ENCODE measurements at regions not wholly inside any gene's neighbourhood (a gene's known extent, or its start where the extent isn't known, plus 50 kb on each side); places are given as distances from the start of the nearest gene placed in this dataset.

- Histone ChIP-seq H3K36me3 (ENCODE audit: control insufficient read depth in 3 of 3, insufficient read depth in 3 of 3, low read length in 3 of 3) (peaks cover 0 to 14% (median 14%) of the 10 kb centered on the region in 3 donors), H3K27ac (ENCODE audit: low read depth, low read length) (no peak overlapping the region), H3K4me3 (ENCODE audit: low read length in 3 of 3) (no peak overlapping the region), H3K4me1 (ENCODE audit: control insufficient read depth in 3 of 3, insufficient read depth in 3 of 3, low read length in 3 of 3) (peaks cover 14 to 29% (median 17%) of the 10 kb centered on the region in 3 donors), H3K9me3 (ENCODE audit: control insufficient read depth in 3 of 3, low read length in 3 of 3) (no peaks in the 10 kb centered on the region), H3K9ac (ENCODE audit: low read depth in 1 of 3, low read length in 3 of 3) (no peak overlapping the region), H3K27me3 (ENCODE audit: control insufficient read depth in 3 of 3, insufficient read depth in 3 of 3, low read length in 3 of 3) (no peaks in the 10 kb centered on the region)
Observed at GRCh38 chr7:130949550-130949949, 215.5 kb upstream of the KLF14 start.

- Histone ChIP-seq H3K4me1 (ENCODE audit: control insufficient read depth in 3 of 3, insufficient read depth in 3 of 3, low read length in 3 of 3) (peaks cover 9 to 25% (median 12%) of the 10 kb centered on the region in 3 donors), H3K36me3 (ENCODE audit: control insufficient read depth in 3 of 3, insufficient read depth in 3 of 3, low read length in 3 of 3) (peaks cover 0 to 14% (median 14%) of the 10 kb centered on the region in 3 donors), H3K9me3 (ENCODE audit: control insufficient read depth in 3 of 3, low read length in 3 of 3) (no peaks in the 10 kb centered on the region), H3K4me3 (ENCODE audit: low read length in 3 of 3) (no peak overlapping the region), H3K27ac (ENCODE audit: low read depth, low read length) (no peak overlapping the region), H3K27me3 (ENCODE audit: control insufficient read depth in 3 of 3, insufficient read depth in 3 of 3, low read length in 3 of 3) (no peaks in the 10 kb centered on the region), H3K9ac (ENCODE audit: low read depth in 1 of 3, low read length in 3 of 3) (no peak overlapping the region)
Observed at GRCh38 chr7:130950054-130950453, 216.0 kb upstream of the KLF14 start.

GRCh38 chr7:130950741-130951140 lies 216.7 kb upstream of the KLF14 start:
- Histone ChIP-seq H3K27me3 (ENCODE audit: control insufficient read depth in 3 of 3, insufficient read depth in 3 of 3, low read length in 3 of 3) (no peaks in the 10 kb centered on the region), H3K36me3 (ENCODE audit: control insufficient read depth in 3 of 3, insufficient read depth in 3 of 3, low read length in 3 of 3) (peaks cover 0 to 14% (median 10%) of the 10 kb centered on the region in 3 donors), H3K27ac (ENCODE audit: low read depth, low read length) (no peak overlapping the region), H3K4me3 (ENCODE audit: low read length in 3 of 3) (no peak overlapping the region), H3K4me1 (ENCODE audit: control insufficient read depth in 3 of 3, insufficient read depth in 3 of 3, low read length in 3 of 3) (peaks cover 5 to 18% (median 5%) of the 10 kb centered on the region in 3 donors), H3K9ac (ENCODE audit: low read depth in 1 of 3, low read length in 3 of 3) (no peak overlapping the region), H3K9me3 (ENCODE audit: control insufficient read depth in 3 of 3, low read length in 3 of 3) (no peaks in the 10 kb centered on the region)

GRCh38 chr7:130951303-130951975 lies 217.4 kb upstream of the KLF14 start:
- H3K9ac ChIP-seq (ENCODE audit: low read depth in 1 of 3, low read length in 3 of 3): no peak overlapping the region
- peaks cover 0 to 14% (median 10%) of the 10 kb centered on the region in 3 donors for H3K36me3 ChIP-seq (ENCODE audit: control insufficient read depth in 3 of 3, insufficient read depth in 3 of 3, low read length in 3 of 3)
- H3K9me3 ChIP-seq (ENCODE audit: control insufficient read depth in 3 of 3, low read length in 3 of 3): no peaks in the 10 kb centered on the region
- no peak overlapping the region for H3K4me3 ChIP-seq (ENCODE audit: low read length in 3 of 3)
- no peaks in the 10 kb centered on the region for H3K27me3 ChIP-seq (ENCODE audit: control insufficient read depth in 3 of 3, insufficient read depth in 3 of 3, low read length in 3 of 3)
- no peak overlapping the region for H3K27ac ChIP-seq (ENCODE audit: low read depth, low read length)
- H3K4me1 ChIP-seq (ENCODE audit: control insufficient read depth in 3 of 3, insufficient read depth in 3 of 3, low read length in 3 of 3): peaks cover 2 to 15% (median 2%) of the 10 kb centered on the region in 3 donors

- Histone ChIP-seq H3K27me3 (ENCODE audit: control insufficient read depth in 3 of 3, insufficient read depth in 3 of 3, low read length in 3 of 3) (no peaks in the 10 kb centered on the region), H3K36me3 (ENCODE audit: control insufficient read depth in 3 of 3, insufficient read depth in 3 of 3, low read length in 3 of 3) (peaks cover 0 to 14% (median 13%) of the 10 kb centered on the region in 3 donors), H3K4me1 (ENCODE audit: control insufficient read depth in 3 of 3, insufficient read depth in 3 of 3, low read length in 3 of 3) (peaks cover 2 to 15% (median 4%) of the 10 kb centered on the region in 3 donors), H3K9me3 (ENCODE audit: control insufficient read depth in 3 of 3, low read length in 3 of 3) (no peaks in the 10 kb centered on the region), H3K4me3 (ENCODE audit: low read length in 3 of 3) (no peak overlapping the region), H3K9ac (ENCODE audit: low read depth in 1 of 3, low read length in 3 of 3) (no peak overlapping the region), H3K27ac (ENCODE audit: low read depth, low read length) (no peak overlapping the region)
Observed at GRCh38 chr7:130951976-130952876, 218.2 kb upstream of the KLF14 start.

GRCh38 chr7:130953196-130953595 lies 219.2 kb upstream of the KLF14 start:
- Histone ChIP-seq H3K27ac (ENCODE audit: low read depth, low read length) (no peak overlapping the region), H3K4me1 (ENCODE audit: control insufficient read depth in 3 of 3, insufficient read depth in 3 of 3, low read length in 3 of 3) (peaks cover 2 to 15% (median 4%) of the 10 kb centered on the region in 3 donors), H3K4me3 (ENCODE audit: low read length in 3 of 3) (no peak overlapping the region), H3K27me3 (ENCODE audit: control insufficient read depth in 3 of 3, insufficient read depth in 3 of 3, low read length in 3 of 3) (no peaks in the 10 kb centered on the region), H3K36me3 (ENCODE audit: control insufficient read depth in 3 of 3, insufficient read depth in 3 of 3, low read length in 3 of 3) (peaks cover 0 to 14% (median 10%) of the 10 kb centered on the region in 3 donors), H3K9me3 (ENCODE audit: control insufficient read depth in 3 of 3, low read length in 3 of 3) (no peaks in the 10 kb centered on the region), H3K9ac (ENCODE audit: low read depth in 1 of 3, low read length in 3 of 3) (no peak overlapping the region)

- Histone ChIP-seq H3K9ac (ENCODE audit: low read depth in 1 of 3, low read length in 3 of 3) (no peak overlapping the region), H3K27ac (ENCODE audit: low read depth, low read length) (no peak overlapping the region), H3K4me1 (ENCODE audit: control insufficient read depth in 3 of 3, insufficient read depth in 3 of 3, low read length in 3 of 3) (peaks cover 0 to 19% (median 2%) of the 10 kb centered on the region in 3 donors), H3K9me3 (ENCODE audit: control insufficient read depth in 3 of 3, low read length in 3 of 3) (no peaks in the 10 kb centered on the region), H3K4me3 (ENCODE audit: low read length in 3 of 3) (no peak overlapping the region), H3K36me3 (ENCODE audit: control insufficient read depth in 3 of 3, insufficient read depth in 3 of 3, low read length in 3 of 3) (peaks cover 0 to 17% (median 14%) of the 10 kb centered on the region in 3 donors), H3K27me3 (ENCODE audit: control insufficient read depth in 3 of 3, insufficient read depth in 3 of 3, low read length in 3 of 3) (no peaks in the 10 kb centered on the region)
Observed at GRCh38 chr7:130954918-130955564, 221.0 kb upstream of the KLF14 start.

- H3K4me1 ChIP-seq (ENCODE audit: control insufficient read depth in 3 of 3, insufficient read depth in 3 of 3, low read length in 3 of 3): peaks cover 0 to 19% (median 2%) of the 10 kb centered on the region in 3 donors
- peaks cover 0 to 17% (median 14%) of the 10 kb centered on the region in 3 donors for H3K36me3 ChIP-seq (ENCODE audit: control insufficient read depth in 3 of 3, insufficient read depth in 3 of 3, low read length in 3 of 3)
- H3K9me3 ChIP-seq (ENCODE audit: control insufficient read depth in 3 of 3, low read length in 3 of 3): no peaks in the 10 kb centered on the region
- no peak overlapping the region for H3K27ac ChIP-seq (ENCODE audit: low read depth, low read length)
- H3K4me3 ChIP-seq (ENCODE audit: low read length in 3 of 3): no peak overlapping the region
- no peaks in the 10 kb centered on the region for H3K27me3 ChIP-seq (ENCODE audit: control insufficient read depth in 3 of 3, insufficient read depth in 3 of 3, low read length in 3 of 3)
- H3K9ac ChIP-seq (ENCODE audit: low read depth in 1 of 3, low read length in 3 of 3): no peak overlapping the region
Observed at GRCh38 chr7:130955565-130955919, 221.5 kb upstream of the KLF14 start.

- peaks cover 0 to 9% (median 8%) of the 10 kb centered on the region in 3 donors for H3K36me3 ChIP-seq (ENCODE audit: control insufficient read depth in 3 of 3, insufficient read depth in 3 of 3, low read length in 3 of 3)
- H3K9ac ChIP-seq (ENCODE audit: low read depth in 1 of 3, low read length in 3 of 3): no peak overlapping the region
- H3K27me3 ChIP-seq (ENCODE audit: control insufficient read depth in 3 of 3, insufficient read depth in 3 of 3, low read length in 3 of 3): no peaks in the 10 kb centered on the region
- H3K27ac ChIP-seq (ENCODE audit: low read depth, low read length): no peak overlapping the region
- H3K4me3 ChIP-seq (ENCODE audit: low read length in 3 of 3): no peak overlapping the region
- H3K4me1 ChIP-seq (ENCODE audit: control insufficient read depth in 3 of 3, insufficient read depth in 3 of 3, low read length in 3 of 3): peaks cover 0 to 15% (median 8%) of the 10 kb centered on the region in 3 donors
- no peaks in the 10 kb centered on the region for H3K9me3 ChIP-seq (ENCODE audit: control insufficient read depth in 3 of 3, low read length in 3 of 3)
Observed at GRCh38 chr7:130956417-130957136, 222.6 kb upstream of the KLF14 start.
